ENCODE measurements at regions not wholly inside any gene's neighbourhood (a gene's known extent, or its start where the extent isn't known, plus 50 kb on each side); places are given as distances from the start of the nearest gene placed in this dataset.

DNA sequence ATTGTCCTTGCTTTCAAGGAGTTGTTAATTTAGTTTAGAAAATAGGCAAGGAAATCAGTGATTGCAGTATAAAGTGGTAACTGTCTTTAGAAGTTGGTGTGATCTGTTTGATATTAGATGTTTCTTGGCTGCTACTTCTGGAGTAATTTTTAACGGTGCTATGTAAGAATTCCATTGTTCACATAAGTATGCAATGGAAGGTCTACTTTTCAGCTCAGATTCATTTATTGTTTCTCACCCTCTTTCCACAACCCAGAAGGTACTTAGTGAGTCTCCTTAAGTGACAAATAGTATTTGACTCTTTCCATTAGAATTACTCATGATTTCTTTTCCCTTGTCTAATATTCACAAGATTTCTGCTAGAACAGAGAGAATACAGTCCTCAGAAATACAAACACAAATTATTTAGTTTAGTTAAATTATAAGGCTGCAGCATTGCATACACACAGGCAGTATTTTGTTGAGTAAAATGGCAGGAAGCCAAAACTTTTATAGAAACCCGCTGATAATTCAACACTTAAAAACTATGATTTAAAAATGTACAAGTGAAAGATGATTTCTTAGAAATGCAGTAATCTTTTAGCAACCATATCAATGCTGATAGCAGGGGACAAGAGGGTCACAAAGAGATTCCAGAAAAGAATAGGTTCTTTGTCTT lies 554.3 kb downstream of the CD109 start:
- DNase-seq (no peak), ATAC-seq (ENCODE audit: insufficient read depth, low read depth) (no peak)
- H3K79me2 ChIP-seq (ENCODE audit: insufficient read depth, low read length), result no peaks in the 10 kb centered on the region
- no peak overlapping the region for H2AFZ ChIP-seq (ENCODE audit: low read depth, low read length)
- H3K9me3 ChIP-seq (ENCODE audit: insufficient read depth, low read length, severe bottlenecking), result no peaks in the 10 kb centered on the region
- H3K36me3 ChIP-seq (ENCODE audit: insufficient read depth, low read length), result no peaks in the 10 kb centered on the region
- no peaks in the 10 kb centered on the region for H3K27me3 ChIP-seq (ENCODE audit: insufficient read depth, low read length, poor library complexity)
- H4K20me1 ChIP-seq (ENCODE audit: insufficient read depth, low read length), result no peaks in the 10 kb centered on the region
- H3K4me2 ChIP-seq (ENCODE audit: insufficient read depth, low read length), result no peak overlapping the region
- no peak overlapping the region for H3K4me3 ChIP-seq (ENCODE audit: low read depth in 1 of 2, low read length in 2 of 2)
- no peak overlapping the region for H3K9ac ChIP-seq (ENCODE audit: low read depth, low read length)
- no peak for TF ChIP-seq EZH2 (IDR thresholded peaks at IDR 0.05; ENCODE audit: borderline replicate concordance, low read depth, low read length, severe bottlenecking)
- TF ChIP-seq, protein P1, sequence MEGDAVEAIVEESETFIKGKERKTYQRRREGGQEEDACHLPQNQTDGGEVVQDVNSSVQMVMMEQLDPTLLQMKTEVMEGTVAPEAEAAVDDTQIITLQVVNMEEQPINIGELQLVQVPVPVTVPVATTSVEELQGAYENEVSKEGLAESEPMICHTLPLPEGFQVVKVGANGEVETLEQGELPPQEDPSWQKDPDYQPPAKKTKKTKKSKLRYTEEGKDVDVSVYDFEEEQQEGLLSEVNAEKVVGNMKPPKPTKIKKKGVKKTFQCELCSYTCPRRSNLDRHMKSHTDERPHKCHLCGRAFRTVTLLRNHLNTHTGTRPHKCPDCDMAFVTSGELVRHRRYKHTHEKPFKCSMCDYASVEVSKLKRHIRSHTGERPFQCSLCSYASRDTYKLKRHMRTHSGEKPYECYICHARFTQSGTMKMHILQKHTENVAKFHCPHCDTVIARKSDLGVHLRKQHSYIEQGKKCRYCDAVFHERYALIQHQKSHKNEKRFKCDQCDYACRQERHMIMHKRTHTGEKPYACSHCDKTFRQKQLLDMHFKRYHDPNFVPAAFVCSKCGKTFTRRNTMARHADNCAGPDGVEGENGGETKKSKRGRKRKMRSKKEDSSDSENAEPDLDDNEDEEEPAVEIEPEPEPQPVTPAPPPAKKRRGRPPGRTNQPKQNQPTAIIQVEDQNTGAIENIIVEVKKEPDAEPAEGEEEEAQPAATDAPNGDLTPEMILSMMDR (IDR thresholded peaks at IDR 0.05; ENCODE audit: borderline replicate concordance, extremely low read depth, low read length, poor library complexity, severe bottlenecking), result no peak
- H3K4me1 ChIP-seq (ENCODE audit: insufficient read depth, low read length), result no peaks in the 10 kb centered on the region
- no peak overlapping the region for H3K27ac ChIP-seq (ENCODE audit: low read length)

DNA sequence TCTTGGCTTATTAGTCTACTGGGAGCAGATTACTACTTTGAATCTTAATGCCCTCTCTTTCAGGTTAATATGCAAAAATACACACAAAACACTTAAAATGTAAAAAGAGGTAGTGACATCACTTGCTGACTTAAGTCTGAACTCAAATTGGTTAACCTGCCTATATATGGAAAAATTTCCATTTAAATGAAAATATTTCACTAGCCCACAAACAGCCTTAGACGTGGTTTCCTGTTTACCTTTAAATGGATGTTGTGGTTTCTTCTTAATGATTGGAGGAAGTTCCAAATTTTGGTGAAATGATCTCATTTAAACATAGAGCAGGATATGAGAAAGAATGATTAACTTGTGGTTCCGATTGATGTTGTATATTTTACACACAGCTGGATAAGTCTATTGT lies 553.7 kb downstream of the CD109 start:
- no peak for ATAC-seq (ENCODE audit: insufficient read depth, low read depth)
- TF ChIP-seq, protein P1 (IDR thresholded peaks at IDR 0.05; ENCODE audit: borderline replicate concordance, extremely low read depth, low read length, poor library complexity, severe bottlenecking), result no peak
- TF ChIP-seq EZH2 (IDR thresholded peaks at IDR 0.05; ENCODE audit: borderline replicate concordance, low read depth, low read length, severe bottlenecking), result no peak

DNA sequence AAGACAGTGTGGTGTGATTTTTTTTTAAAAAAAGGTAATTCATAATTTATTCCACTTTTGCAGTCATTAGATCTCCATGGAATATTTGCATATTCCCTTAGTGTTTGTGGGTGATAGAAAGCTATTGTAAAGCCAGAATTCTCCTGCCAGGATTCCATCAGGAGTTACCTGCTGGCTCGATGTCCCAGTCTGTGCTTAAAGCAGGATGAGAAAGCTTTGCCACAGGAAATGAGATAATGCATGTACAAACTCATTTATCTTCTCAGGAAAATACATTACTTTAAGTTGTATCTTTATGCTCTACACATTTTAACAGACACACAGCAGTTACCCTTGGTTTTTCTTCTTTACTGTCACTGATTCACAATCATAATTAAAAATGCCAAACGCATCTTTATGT lies 553.0 kb downstream of the CD109 start:
- Histone ChIP-seq H3K4me2 (ENCODE audit: insufficient read depth, low read length) (no peak overlapping the region), H3K27ac (ENCODE audit: low read length) (no peak overlapping the region), H3K27me3 (ENCODE audit: insufficient read depth, low read length, poor library complexity) (no peaks in the 10 kb centered on the region), H3K9me3 (ENCODE audit: insufficient read depth, low read length, severe bottlenecking) (no peaks in the 10 kb centered on the region), H3K79me2 (ENCODE audit: insufficient read depth, low read length) (no peaks in the 10 kb centered on the region), H4K20me1 (ENCODE audit: insufficient read depth, low read length) (no peaks in the 10 kb centered on the region), H3K4me1 (ENCODE audit: insufficient read depth, low read length) (no peaks in the 10 kb centered on the region), H3K4me3 (ENCODE audit: low read depth in 1 of 2, low read length in 2 of 2) (no peak overlapping the region), H2AFZ (ENCODE audit: low read depth, low read length) (no peak overlapping the region), H3K9ac (ENCODE audit: low read depth, low read length) (no peak overlapping the region), H3K36me3 (ENCODE audit: insufficient read depth, low read length) (no peaks in the 10 kb centered on the region)
- DNase-seq, result no peak
- no peak for ATAC-seq (ENCODE audit: insufficient read depth, low read depth)
- TF ChIP-seq, protein P1 (IDR thresholded peaks at IDR 0.05; ENCODE audit: borderline replicate concordance, extremely low read depth, low read length, poor library complexity, severe bottlenecking), result no peak
- TF ChIP-seq EZH2 (IDR thresholded peaks at IDR 0.05; ENCODE audit: borderline replicate concordance, low read depth, low read length, severe bottlenecking), result no peak

More for the DNA sequence above, 553.7 kb downstream of the CD109 start:
- Histone ChIP-seq H2AFZ (ENCODE audit: low read depth, low read length) (no peak overlapping the region), H3K4me3 (ENCODE audit: low read depth in 1 of 2, low read length in 2 of 2) (no peak overlapping the region), H3K4me2 (ENCODE audit: insufficient read depth, low read length) (no peak overlapping the region), H3K9me3 (ENCODE audit: insufficient read depth, low read length, severe bottlenecking) (no peaks in the 10 kb centered on the region), H3K79me2 (ENCODE audit: insufficient read depth, low read length) (no peaks in the 10 kb centered on the region), H4K20me1 (ENCODE audit: insufficient read depth, low read length) (no peaks in the 10 kb centered on the region), H3K9ac (ENCODE audit: low read depth, low read length) (no peak overlapping the region), H3K4me1 (ENCODE audit: insufficient read depth, low read length) (no peaks in the 10 kb centered on the region), H3K27ac (ENCODE audit: low read length) (no peak overlapping the region), H3K36me3 (ENCODE audit: insufficient read depth, low read length) (no peaks in the 10 kb centered on the region), H3K27me3 (ENCODE audit: insufficient read depth, low read length, poor library complexity) (no peaks in the 10 kb centered on the region)
- DNase-seq, result no peak
